Astrocyte (in vitro differentiated cells and primary cell): ENCODE measurements at regions not wholly inside any gene's neighbourhood (a gene's known extent, or its start where the extent isn't known, plus 50 kb on each side); places are given as distances from the start of the nearest gene placed in this dataset.

Experiments
- DNase-seq: peaks from one replicate; pipeline ENCODE4 v3.0.0-alpha.2; 2010; ENCODE audit warnings: low read depth
- FAIRE-seq: peaks from 2 replicates; lab custom pipeline; 2011; peaks lifted over from hg19 to GRCh38; lab: Jason Lieb, UNC
- H2AFZ ChIP-seq: 2 replicates; pipeline ENCODE4 v1.6.0; 2012; ENCODE audit warnings: low read depth, low read length, inconsistent platforms
- H3K27ac ChIP-seq: 2 replicates; pipeline ENCODE4 v1.5.1; 2011; ENCODE audit warnings: low read depth, low read length, inconsistent platforms
- H3K27me3 ChIP-seq: 2 replicates; pipeline ENCODE4 v1.6.0; 2011; ENCODE audit warnings: low read length, inconsistent platforms; ENCODE audit not compliant: insufficient read depth
- H3K36me3 ChIP-seq: 2 replicates; pipeline ENCODE4 v1.5.1; 2011; ENCODE audit warnings: low read length, inconsistent platforms; ENCODE audit not compliant: insufficient read depth
- H3K4me1 ChIP-seq: 2 replicates; pipeline ENCODE4 v1.5.1; 2011; ENCODE audit warnings: low read length, inconsistent platforms; ENCODE audit not compliant: insufficient read depth
- H3K4me2 ChIP-seq: 2 replicates; pipeline ENCODE4 v1.6.0; 2012; ENCODE audit warnings: low read length, inconsistent platforms
- H3K4me3 ChIP-seq: 2 replicates; pipeline ENCODE4 v1.5.1; 2011; ENCODE audit warnings: low read depth, mild to moderate bottlenecking, low read length, inconsistent platforms; ENCODE audit not compliant: insufficient read depth
- H3K79me2 ChIP-seq: 2 replicates; pipeline ENCODE4 v1.6.0; 2012; ENCODE audit warnings: mild to moderate bottlenecking, low read length, inconsistent platforms; ENCODE audit not compliant: insufficient read depth
- H3K9ac ChIP-seq: 2 replicates; pipeline ENCODE4 v1.6.0; 2012; ENCODE audit warnings: mild to moderate bottlenecking, low read length, inconsistent platforms
- H3K9me3 ChIP-seq: 2 replicates; pipeline ENCODE4 v1.5.1; 2012; ENCODE audit warnings: low read depth, mild to moderate bottlenecking, low read length, inconsistent platforms; ENCODE audit not compliant: insufficient read depth
- H4K20me1 ChIP-seq: 2 replicates; pipeline ENCODE4 v1.6.0; 2012; ENCODE audit warnings: low read length, inconsistent platforms; ENCODE audit not compliant: insufficient read depth
- H3K27ac Mint-ChIP-seq: one replicate; pipeline ENCODE4 v1.8.0; 2021; ENCODE audit warnings: mild to moderate bottlenecking, mixed read lengths; ENCODE audit not compliant: unreplicated experiment
- H3K27me3 Mint-ChIP-seq: one replicate; pipeline ENCODE4 v1.8.0; 2021; ENCODE audit warnings: low read depth, mixed read lengths; ENCODE audit not compliant: unreplicated experiment
- H3K36me3 Mint-ChIP-seq: one replicate; pipeline ENCODE4 v1.8.0; 2021; ENCODE audit warnings: low read depth, mixed read lengths; ENCODE audit not compliant: unreplicated experiment
- H3K4me1 Mint-ChIP-seq: one replicate; pipeline ENCODE4 v1.8.0; 2021; ENCODE audit warnings: low read depth, mixed read lengths; ENCODE audit not compliant: unreplicated experiment
- H3K4me3 Mint-ChIP-seq: one replicate; pipeline ENCODE4 v1.8.0; 2021; ENCODE audit warnings: mild to moderate bottlenecking, moderate library complexity, mixed read lengths; ENCODE audit not compliant: unreplicated experiment
- H3K9me3 Mint-ChIP-seq: one replicate; pipeline ENCODE4 v1.8.0; 2021; ENCODE audit warnings: mild to moderate bottlenecking, mixed read lengths; ENCODE audit not compliant: unreplicated experiment
- CTCF ChIP-seq: IDR thresholded peaks from 2 replicates; pipeline ENCODE4 v1.5.1; 2011; ENCODE audit warnings: low read depth, mild to moderate bottlenecking, inconsistent platforms, low read length, moderate library complexity; ENCODE audit not compliant: insufficient read depth
- EZH2 ChIP-seq: IDR thresholded peaks from 2 replicates; pipeline ENCODE4 v1.6.1; 2012; ENCODE audit warnings: mild to moderate bottlenecking, low read length, inconsistent platforms; ENCODE audit not compliant: insufficient read depth

DNA sequence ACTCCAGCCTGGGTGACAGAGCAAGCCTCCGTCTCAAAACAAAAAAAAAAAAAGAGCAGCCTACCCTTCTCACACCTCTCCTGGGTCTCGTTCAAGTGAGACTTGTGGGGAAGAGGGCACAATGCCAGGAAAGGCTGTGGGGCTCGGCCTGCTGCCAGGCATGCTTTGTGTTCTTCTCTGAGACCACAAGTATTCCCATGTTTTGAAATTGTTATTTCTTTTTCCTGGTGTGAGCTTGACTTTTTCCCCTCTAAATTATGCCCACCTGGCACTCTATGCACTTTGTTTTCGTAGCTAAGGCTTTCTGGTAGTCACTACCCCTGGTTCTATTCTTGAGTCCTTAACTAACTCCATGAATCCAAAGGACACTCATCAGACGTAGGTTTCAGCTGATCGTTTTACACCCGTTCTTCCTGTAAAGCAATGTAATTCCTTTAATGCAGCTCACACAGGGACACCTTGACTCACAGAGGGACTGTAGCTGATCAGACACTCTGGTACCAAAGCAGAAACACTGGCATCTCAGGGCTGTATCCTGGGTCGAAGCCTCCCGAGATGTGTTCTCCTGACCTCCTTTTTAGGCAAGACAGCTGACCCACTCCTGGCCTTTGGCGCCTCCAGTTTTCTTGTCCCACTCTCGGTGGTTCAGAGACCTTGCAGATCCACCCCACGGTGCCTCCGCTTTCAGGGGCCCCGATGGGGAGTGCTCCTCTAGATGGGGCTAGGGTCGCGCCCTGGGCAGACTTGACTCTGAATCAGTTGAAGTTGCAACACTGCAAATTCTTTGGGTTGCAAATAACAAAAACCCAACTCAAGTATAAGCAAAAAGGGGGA lies 193.3 kb upstream of the AGAP1 start:
- peak; percentile 79 for DNase-seq
- peaks cover 21% of the 10 kb centered on the region for H3K27me3 Mint-ChIP-seq

DNA sequence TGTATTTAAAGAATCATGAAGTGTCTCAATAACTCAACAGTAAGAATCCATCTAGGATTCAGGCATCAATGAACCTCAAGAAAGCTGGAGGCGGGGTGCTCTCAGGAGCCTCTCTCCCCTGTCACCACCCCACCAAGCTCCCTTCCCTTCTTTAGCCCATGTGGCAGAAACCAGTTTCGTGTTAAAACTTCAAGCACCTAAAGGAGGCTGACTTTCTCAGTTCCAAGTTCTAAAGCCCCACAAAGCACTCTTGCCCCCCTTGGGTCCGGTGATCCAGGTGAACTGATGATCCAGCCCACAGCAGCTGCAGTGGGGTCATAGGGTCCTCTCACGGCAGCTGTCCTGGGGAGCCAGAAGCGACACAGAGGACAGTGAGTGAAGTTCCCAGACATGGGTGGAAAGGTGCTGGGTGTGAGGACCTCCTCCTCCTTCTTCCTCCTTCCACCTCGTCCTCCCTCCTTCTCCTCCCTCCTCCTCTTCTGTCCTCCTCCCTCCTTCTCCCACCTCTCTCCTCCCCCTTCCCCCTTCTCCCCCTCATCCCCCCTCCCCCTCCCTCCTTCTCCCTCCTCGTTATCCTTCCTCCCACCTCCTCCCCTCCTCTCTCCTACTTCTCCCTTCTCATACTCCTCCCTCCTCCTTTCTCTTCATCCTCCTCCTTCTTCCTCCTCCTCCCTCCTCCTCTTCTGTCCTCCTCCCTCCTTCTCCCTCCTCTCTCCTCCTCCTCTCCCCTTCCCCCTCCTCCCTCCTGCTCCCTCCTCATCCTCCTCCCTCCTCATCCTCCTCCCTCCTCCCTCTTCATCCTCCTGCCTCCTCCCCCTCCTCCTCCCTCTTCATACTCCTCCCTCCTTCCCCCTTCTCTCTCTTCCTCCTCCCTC lies 192.4 kb upstream of the AGAP1 start:
- DNase-seq: no peak
- no peaks in the 10 kb centered on the region for H3K36me3 ChIP-seq
- no peak for TF ChIP-seq EZH2
- TF ChIP-seq CTCF: no peak
- no peak overlapping the region for H3K4me3 ChIP-seq
- H3K27me3 ChIP-seq: peaks cover 26% of the 10 kb centered on the region
- no peak overlapping the region for H3K4me2 ChIP-seq
- no peaks in the 10 kb centered on the region for H3K79me2 ChIP-seq
- Mint-ChIP-seq H3K4me3 (no peak overlapping the region), H3K4me1 (no peaks in the 10 kb centered on the region), H3K9me3 (peaks cover 10% of the 10 kb centered on the region), H3K27me3 (peaks cover 24% of the 10 kb centered on the region), H3K27ac (no peak overlapping the region), H3K36me3 (peaks cover 2% of the 10 kb centered on the region)
- H2AFZ ChIP-seq: no peak overlapping the region
- no peak overlapping the region for H3K27ac ChIP-seq
- no peak overlapping the region for H3K9ac ChIP-seq
- no peaks in the 10 kb centered on the region for H3K4me1 ChIP-seq
- no peak for FAIRE-seq
- H3K9me3 ChIP-seq: peaks cover 2% of the 10 kb centered on the region
- no peaks in the 10 kb centered on the region for H4K20me1 ChIP-seq

More for the DNA sequence above, 193.3 kb upstream of the AGAP1 start:
- Histone ChIP-seq H4K20me1 (no peaks in the 10 kb centered on the region), H3K27ac (no peak overlapping the region), H3K9ac (no peak overlapping the region), H3K36me3 (no peaks in the 10 kb centered on the region), H3K79me2 (no peaks in the 10 kb centered on the region), H3K4me1 (no peaks in the 10 kb centered on the region), H3K9me3 (peaks cover 2% of the 10 kb centered on the region), H2AFZ (no peak overlapping the region), H3K4me3 (no peak overlapping the region), H3K27me3 (peaks cover 25% of the 10 kb centered on the region), H3K4me2 (no peak overlapping the region)
- Mint-ChIP-seq H3K4me3 (no peak overlapping the region), H3K4me1 (no peaks in the 10 kb centered on the region), H3K36me3 (peaks cover 2% of the 10 kb centered on the region), H3K9me3 (peaks cover 10% of the 10 kb centered on the region), H3K27ac (no peak overlapping the region)
- TF ChIP-seq CTCF: no peak
- no peak for TF ChIP-seq EZH2
- no peak for FAIRE-seq
